SIG-M5 treated with dmso at 0.1 percent for 504 hours (cell line): ENCODE measurements at regions not wholly inside any gene's neighbourhood (a gene's known extent, or its start where the extent isn't known, plus 50 kb on each side); places are given as distances from the start of the nearest gene placed in this dataset.
"Not testable (repeated sequence)": the region's sequence is repeated elsewhere in the genome, so short reads cannot be mapped to it uniquely, and the experiment has no call there.

ENCODE experiments used
- DNase-seq: peaks from one replicate; lab custom pipeline; 2025; ENCODE audit not compliant: unreplicated experiment; lab: John Stamatoyannopoulos, UW

GRCh38 chr16:79988089-79988488 lies 387.6 kb upstream of the MAF start:
- DNase-seq: no peak

DNA sequence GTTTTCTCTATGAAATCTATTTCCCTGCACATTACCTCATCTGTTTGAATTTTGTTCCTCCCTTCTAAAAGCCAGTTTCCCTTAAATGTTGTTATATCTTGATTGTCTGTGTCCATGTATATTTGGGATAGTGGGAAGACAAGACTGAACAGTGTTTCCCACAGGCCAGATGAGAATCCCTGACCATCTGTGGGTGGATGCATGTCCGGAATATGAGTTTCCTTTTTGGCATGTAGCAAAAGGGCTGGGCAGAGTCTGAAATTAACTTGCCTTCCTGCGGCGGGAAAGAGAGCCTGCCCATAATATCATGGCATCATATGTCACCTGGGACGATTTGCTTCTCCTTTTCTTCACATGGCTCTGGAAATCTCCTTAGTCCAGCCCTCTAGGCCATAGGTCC lies 385.8 kb upstream of the MAF start:
- DNase-seq: no peak

GRCh38 chr16:79985606-79986005 lies 385.1 kb upstream of the MAF start:
- DNase-seq: no peak

GRCh38 chr16:79984149-79984548 lies 383.6 kb upstream of the MAF start:
- not testable (repeated sequence) for DNase-seq

GRCh38 chr16:79982862-79983261 lies 382.3 kb upstream of the MAF start:
- no peak for DNase-seq

DNA sequence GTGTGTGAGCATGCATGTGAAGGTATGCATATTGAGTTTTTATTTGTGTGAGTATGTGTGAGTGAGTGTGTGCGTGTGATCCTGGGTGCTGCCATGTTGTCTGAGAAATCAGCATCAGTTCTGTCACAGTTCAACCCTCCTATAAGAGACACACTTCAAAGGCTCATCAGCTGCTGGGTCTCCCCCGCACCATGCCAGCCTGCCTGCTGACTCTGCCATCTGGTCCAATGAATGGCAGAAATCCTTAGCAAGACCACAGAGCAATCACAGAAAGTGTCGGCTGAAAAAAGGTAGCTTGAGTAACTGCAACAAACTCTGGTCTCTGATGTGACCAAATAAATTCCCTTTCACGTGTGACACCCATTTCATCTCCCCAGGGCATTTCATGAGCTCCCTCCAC lies 381.8 kb upstream of the MAF start:
- DNase-seq: no peak

DNA sequence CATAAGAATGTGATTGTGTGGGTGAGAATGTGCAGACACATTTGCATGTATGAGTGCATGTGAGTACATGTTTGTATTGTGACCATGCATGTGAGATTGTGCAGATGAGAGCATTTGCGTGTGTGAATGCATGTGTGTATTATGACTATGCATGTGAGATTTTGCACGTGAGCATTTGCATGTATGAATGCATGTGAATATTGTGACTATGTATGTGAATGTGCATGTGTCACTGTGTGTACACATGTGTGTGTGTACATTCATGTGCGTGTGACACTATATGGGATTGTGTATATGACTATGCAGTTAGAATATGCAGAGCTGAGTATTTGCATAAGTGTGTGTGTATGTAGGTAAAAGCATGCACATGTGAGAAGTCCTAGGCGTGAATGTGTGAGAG lies 381.3 kb upstream of the MAF start:
- no peak for DNase-seq

DNA sequence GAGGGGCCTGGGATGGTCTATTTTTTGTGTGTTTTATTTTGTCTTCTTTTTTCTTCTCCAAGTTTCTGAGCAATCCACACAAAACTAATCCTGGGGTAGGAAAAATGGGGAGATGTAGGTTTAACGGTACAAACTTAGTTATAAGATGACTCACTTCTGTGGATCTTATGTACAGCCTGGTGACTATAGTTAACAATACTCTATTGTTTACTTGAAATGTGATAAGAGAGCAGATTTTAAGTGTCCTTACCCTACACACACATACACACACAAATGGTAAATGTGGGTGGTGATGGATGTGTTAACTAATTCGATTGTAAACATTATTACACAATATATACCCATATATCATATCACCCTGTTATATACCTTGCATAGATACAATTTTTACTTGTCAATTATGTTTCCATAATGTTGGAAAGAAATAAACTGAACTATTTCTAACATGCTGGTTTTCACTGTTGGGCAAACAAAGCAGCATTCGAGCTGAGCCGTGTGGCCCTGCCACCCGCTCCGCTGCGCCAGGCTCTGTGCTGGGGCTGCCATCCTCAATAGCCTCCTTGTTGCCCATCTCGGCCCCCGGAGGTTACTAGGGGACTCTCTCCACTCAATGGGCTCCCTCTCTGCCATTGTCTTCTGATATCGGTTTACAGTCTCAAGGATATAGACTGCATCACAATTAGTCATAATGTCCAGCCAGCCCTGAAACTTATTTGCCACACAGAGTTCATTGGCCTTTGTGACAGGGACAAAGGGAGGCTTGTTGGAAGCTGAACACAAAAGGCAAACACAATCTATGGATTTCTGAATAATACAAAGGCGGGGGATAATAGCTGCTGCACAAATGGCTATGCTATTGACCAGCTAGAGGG lies 380.3 kb upstream of the MAF start:
- DNase-seq: no peak

DNA sequence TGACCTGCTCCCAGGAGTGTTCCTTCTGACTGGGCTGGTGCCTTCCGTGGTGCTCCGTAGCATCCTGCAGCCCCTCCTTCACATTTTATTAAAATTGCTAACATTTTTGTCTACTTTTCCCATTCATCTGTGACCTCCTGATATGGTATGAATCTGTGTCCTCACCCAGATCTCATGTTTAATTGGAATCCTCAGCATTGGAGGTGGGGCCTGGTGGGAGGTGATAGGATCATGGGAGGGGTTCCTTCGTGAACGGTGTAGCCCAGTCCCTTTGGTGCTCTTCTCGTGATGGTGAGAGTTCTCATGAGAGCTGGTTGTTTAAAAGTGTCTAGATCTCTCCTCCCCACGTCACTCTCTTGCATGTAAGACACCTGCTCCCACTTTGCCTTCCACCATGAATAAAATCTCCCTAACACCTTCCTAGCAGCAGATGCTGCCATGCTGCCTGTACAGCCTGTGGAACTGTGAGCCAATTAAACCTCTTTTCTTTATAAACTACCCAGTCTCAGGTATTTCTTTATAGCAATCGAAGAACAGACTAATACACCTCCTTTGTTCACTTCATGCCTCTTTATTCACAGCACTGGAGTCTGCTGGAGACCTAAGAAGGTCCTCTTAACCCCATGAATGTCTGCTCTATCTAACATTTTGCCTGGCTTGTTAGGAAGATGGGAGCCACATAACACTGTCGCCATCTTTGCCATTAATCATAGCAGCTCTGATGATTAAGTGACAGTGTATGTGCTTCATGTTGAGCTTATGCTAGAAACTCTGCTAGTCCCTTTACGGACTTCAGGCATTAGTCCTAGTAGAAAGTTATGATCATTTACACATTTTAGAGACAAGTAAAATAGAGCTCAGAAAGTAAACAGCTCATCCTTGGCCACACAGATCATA lies 377.7 kb upstream of the MAF start:
- DNase-seq: no peak

DNA sequence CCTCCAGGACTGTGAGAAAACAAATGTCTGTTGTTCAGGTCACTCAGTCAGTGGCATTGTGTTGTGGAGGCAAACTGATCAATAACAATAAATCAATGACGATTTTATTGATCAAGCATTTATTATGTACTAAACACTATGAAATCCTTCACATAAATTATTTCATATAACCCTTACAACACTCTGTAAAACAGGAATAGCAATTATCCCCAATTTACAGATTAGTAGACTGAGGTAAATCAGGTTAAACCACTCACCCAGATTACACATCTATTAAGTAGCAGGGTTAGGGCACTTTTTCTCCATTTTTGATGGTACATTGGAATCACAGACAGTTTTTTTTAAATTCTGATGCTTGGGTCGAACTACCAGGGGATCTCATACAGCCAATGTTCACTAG lies 372.8 kb upstream of the MAF start:
- no peak for DNase-seq

DNA sequence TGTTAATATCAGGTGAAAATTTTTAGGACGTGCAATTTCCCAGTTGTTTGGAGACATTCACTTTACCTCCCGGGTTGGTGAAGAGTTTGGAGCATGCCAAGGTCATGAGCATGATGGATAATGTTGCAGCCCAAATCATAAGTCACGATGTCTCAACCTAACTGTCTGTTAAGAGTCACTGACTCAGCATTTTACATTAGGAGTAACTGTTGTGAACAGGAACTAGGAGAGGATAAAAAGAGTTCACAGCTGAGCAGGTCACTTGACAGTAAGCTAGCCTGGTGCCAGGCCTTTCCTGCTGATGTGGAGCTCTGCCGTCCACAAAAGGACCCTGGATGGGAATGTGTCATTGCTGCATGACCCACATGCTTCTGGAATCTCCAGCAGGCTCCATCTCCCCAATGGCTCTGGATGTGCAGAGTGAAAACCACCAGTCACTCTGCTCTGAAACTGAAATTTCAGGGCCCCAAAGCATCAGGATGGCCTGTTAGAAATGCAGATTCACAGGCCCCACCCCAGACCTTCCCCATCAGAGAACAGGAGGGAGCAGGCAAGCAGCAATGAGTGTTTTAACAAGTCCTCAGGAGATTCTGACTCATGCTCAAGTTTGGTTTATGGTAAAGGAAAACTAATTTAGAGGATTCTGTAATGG lies 371.6 kb upstream of the MAF start:
- DNase-seq: no peak

DNA sequence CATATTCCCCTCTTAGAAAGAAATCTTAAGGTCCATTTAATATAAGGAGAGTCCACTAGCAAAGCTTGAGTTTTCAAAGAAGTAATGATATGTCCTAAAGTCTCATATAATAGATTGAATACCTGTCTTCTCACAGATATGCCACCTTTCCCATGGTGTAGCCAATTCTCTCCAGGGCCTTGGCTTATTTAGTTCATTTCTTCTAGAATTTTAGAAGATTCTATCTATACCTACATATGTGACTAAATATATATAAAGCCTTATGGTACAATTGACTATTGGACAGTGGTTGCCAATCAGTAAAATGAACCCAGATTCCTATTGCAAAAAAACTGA lies 370.7 kb upstream of the MAF start:
- no peak for DNase-seq

DNA sequence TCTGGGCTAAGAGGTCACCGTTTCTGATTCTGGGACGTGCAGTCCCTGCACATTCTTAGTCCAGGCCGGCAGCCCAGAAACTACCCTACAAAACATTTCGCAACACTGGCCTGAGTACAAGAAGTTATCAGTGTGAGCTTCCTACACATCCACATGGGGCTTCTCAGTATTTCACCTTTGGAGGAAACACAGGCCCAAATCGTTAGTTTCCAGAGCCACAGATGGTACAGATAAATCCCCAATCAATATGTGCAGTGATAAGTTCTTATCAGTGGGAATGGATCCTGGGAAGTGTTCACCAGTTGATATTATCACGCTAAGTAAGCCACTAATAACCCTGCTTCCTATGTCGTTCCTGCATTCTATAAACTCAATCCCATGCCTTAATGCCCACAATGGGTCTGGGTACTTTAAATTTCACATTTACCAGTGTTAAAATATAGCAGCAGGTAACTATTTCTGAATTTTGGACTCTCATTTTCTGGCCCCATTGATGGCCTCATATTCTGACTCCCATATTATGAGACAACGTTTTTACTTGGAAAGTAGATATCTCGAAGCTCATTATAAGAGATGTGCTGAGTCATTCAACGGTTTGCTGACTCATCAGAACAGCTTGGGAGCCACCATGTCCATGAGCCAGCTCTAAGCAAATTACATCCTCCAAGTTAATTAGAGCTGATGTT lies 370.2 kb upstream of the MAF start:
- DNase-seq: no peak

DNA sequence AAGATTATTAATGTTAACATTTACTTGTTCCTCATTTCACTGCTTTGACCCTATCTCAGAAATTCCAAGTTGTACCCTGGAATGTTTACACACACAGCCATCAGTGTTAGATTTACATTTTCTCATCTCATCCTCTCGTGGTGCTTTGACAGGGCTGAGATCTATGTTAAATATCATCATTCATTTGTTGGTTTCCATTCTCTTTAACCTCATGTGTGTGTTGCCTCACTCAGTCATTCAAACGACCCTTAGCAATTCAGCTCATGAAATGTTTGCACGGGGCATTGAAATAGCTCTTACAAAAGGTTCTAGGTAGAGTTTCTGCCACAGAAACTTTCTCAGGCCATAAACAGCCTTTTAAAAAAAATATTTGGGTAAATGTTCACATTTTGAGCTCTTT lies 369.6 kb upstream of the MAF start:
- no peak for DNase-seq

DNA sequence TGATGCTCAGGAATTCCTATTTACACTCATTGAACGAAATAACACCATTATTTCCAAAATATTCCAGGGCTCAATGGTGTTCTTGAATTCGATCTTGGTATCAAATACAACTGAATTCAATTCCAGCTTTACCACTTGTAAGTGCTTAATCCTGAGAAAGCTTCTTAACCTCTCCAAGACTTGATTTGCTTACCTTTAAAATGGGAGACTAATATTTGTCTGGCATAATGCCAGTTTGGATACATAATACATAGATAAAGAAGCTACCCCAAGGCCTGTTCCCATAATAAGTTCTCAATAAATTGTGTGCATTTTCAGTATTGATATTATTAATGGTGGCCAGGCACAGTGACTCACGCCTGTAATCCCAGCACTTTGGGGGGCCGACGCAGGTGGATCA lies 368.9 kb upstream of the MAF start:
- no peak for DNase-seq

DNA sequence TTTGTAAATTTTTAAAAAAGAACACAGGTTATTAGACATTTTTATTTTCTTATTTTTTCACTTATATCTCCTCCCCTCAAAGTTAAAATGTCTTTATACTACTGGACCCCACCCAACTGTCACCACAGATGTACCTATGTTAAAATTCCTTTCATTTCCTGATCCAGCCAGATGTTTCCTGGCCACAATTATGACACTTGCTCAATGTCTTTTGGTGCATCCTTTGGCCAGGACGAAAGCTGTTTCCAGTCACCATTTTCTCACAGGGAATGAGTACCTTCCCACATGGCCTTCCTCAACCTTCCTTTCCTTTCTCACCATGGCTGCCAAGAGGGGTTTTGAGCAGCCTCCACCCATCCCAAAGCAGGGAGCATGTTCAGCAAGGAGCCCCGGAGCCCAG lies 365.7 kb upstream of the MAF start:
- no peak for DNase-seq

DNA sequence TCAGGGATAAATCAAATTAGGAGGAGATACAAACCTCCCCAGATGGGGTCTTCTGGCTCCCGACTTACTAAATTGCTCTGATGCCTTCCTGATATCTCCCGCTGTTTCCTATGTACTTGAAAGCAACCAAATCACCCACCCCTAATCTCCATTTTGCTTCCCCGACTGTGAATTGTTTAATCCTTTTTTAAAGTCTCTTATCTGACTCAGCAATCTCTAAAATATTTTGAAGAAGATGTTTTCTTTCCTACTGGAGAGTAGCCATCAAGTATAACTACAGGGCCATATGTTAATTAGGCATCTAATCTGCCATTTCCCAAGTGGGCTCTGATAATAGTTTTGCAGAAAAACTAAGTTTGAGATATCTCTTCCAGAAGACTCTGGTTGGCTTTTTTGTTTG lies 365.2 kb upstream of the MAF start:
- no peak for DNase-seq

- DNase-seq: no peak
These were observed 363.6 kb upstream of the MAF start for GRCh38 chr16:79964104-79964503.

- no peak for DNase-seq
These were observed 362.4 kb upstream of the MAF start for GRCh38 chr16:79962962-79963361.

GRCh38 chr16:79959226-79959625 lies 358.7 kb upstream of the MAF start:
- DNase-seq: no peak
